Transverse colon (tissue), 3 donors: ENCODE measurements at regions not wholly inside any gene's neighbourhood (a gene's known extent, or its start where the extent isn't known, plus 50 kb on each side); places are given as distances from the start of the nearest gene placed in this dataset.

Experiments
- EP300 ChIP-seq: sonication (generic); formaldehyde crosslinking; IDR thresholded peaks from one replicate; pipeline ENCODE4 v1.6.1; 2017; ENCODE audit warnings: antibody characterized with exemption, low read depth
- POLR2A ChIP-seq: fragments of 450-650 bp; IDR thresholded peaks from one replicate; pipeline ENCODE4 v1.6.1; 2016; ENCODE audit warnings: antibody characterized with exemption, mild to moderate bottlenecking, moderate library complexity
- TF ChIP-seq, protein P1 (sequence below), 5 experiments: fragments of 200-600 bp in 3 of 5; fragments of 450-650 bp in 2 of 5; sonication (generic) in 3 of 5; IDR thresholded peaks; 1 replicate in 2 of 5; 2 replicates in 3 of 5; pipeline ENCODE4 v1.5.1; 2016 to 2017; ENCODE audit warnings: antibody characterized with exemption in 5 of 5, inconsistent platforms in 3 of 5, mild to moderate bottlenecking in 2 of 5, moderate library complexity in 1 of 5

DNA sequence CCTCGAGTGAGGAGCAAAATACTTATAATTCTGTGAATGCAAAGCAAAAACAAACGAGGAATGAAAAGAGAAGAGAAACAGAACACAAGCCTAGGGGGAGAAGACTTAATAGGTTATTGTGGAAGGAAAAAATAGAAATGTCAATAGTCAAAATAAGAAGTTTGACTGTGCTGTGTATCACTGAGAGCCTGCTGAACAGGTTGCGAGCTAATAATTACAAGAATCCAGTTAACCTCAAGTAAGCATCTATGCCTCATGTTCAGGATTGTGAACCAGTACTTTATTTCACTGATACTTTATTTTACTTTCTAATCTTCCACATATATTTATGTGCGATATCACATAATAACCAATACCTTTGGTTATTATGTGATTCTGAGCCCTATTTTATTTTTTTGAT, 316.7 kb downstream of the OTUD1 start:
- no peak for TF ChIP-seq POLR2A
- TF ChIP-seq, protein P1, sequence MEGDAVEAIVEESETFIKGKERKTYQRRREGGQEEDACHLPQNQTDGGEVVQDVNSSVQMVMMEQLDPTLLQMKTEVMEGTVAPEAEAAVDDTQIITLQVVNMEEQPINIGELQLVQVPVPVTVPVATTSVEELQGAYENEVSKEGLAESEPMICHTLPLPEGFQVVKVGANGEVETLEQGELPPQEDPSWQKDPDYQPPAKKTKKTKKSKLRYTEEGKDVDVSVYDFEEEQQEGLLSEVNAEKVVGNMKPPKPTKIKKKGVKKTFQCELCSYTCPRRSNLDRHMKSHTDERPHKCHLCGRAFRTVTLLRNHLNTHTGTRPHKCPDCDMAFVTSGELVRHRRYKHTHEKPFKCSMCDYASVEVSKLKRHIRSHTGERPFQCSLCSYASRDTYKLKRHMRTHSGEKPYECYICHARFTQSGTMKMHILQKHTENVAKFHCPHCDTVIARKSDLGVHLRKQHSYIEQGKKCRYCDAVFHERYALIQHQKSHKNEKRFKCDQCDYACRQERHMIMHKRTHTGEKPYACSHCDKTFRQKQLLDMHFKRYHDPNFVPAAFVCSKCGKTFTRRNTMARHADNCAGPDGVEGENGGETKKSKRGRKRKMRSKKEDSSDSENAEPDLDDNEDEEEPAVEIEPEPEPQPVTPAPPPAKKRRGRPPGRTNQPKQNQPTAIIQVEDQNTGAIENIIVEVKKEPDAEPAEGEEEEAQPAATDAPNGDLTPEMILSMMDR (IDR thresholded peaks at IDR 0.05): no peak
- no peak for TF ChIP-seq EP300
